GM12878 (cell line): ENCODE measurements at regions not wholly inside any gene's neighbourhood (a gene's known extent, or its start where the extent isn't known, plus 50 kb on each side); places are given as distances from the start of the nearest gene placed in this dataset.

Experiments used
- ATAC-seq: fragments of 200-7000 bp; cut with Tn5 transposase; 3 replicates; pipeline ENCODE4 v1.9.1; 2020; ENCODE audit warnings: mild to moderate bottlenecking, moderate library complexity
- BruUV-seq: library from RNA; stranded (reverse); fragments of 400-500 nt; replicated peaks from 2 replicates; lab custom pipeline; 2021; lab: Mats Ljungman, UMichigan
- CTCF ChIA-PET: fragments of 300-600 bp; sonication (Branson Sonifier 250); formaldehyde crosslinking; extraction: SDS; loops from one replicate; lab custom pipeline; 2021; ENCODE audit warnings: inconsistent platforms; lab: Yijun Ruan, JAX
- POLR2A ChIA-PET: fragments of 350-600 bp; formaldehyde crosslinking; extraction: SDS; loops from one replicate; lab custom pipeline; 2021; ENCODE audit warnings: inconsistent platforms; lab: Charles Lee
- RAD21 ChIA-PET: fragments of 300-600 bp; sonication (Branson Sonifier 250); formaldehyde crosslinking; loops from one replicate; lab custom pipeline; 2023; ENCODE audit warnings: antibody characterized with exemption; ENCODE audit not compliant: unreplicated experiment; lab: Charles Lee
- SMC1A ChIA-PET: fragments of 300-600 bp; sonication (Branson Sonifier 250); formaldehyde crosslinking; loops from one replicate; lab custom pipeline; 2023; ENCODE audit not compliant: unreplicated experiment, uncharacterized antibody; lab: Charles Lee
- DNase-seq: peaks from one replicate; pipeline ENCODE4 v3.0.0-alpha.2; 2011; ENCODE audit warnings: low read depth, low spot score
- FAIRE-seq: peaks from 3 replicates; lab custom pipeline; 2011; peaks lifted over from hg19 to GRCh38; lab: Jason Lieb, UNC
- H2AFZ ChIP-seq: 2 replicates; pipeline ENCODE4 v1.6.0; 2011; ENCODE audit warnings: low read depth, low read length, control low read depth; ENCODE audit not compliant: control insufficient read depth
- H3K27ac ChIP-seq: 2 replicates; pipeline ENCODE4 v1.5.1; 2011; ENCODE audit warnings: control low read depth; ENCODE audit not compliant: control insufficient read depth, insufficient read depth
- H3K27me3 ChIP-seq, 2 experiments: replicated peaks in 1 of 2; 2 replicates each; pipeline versions ENCODE4 v1.6.0 to v1.6.1; 2011; ENCODE audit warnings: low read length in 1 of 2; ENCODE audit not compliant: control insufficient read depth in 2 of 2, insufficient read depth in 2 of 2
- H3K36me3 ChIP-seq, 2 experiments: 2 replicates each; pipeline ENCODE4 v1.5.1; 2011; ENCODE audit warnings: low read length in 1 of 2; ENCODE audit not compliant: control insufficient read depth in 2 of 2, insufficient read depth in 2 of 2
- H3K4me1 ChIP-seq: 2 replicates; pipeline ENCODE4 v1.6.1; 2011; ENCODE audit warnings: mild to moderate bottlenecking, low read length, moderate library complexity, mixed read lengths; ENCODE audit not compliant: control insufficient read depth, insufficient read depth
- H3K4me2 ChIP-seq: 2 replicates; pipeline ENCODE4 v1.6.0; 2011; ENCODE audit warnings: control low read depth; ENCODE audit not compliant: control insufficient read depth, insufficient read depth
- H3K4me3 ChIP-seq: fragments of 200-600 bp; sonication (generic); 2 replicates; pipeline ENCODE4 v1.5.1; 2016
- H3K79me2 ChIP-seq: 2 replicates; pipeline ENCODE4 v1.6.0; 2011; ENCODE audit warnings: low read length; ENCODE audit not compliant: control insufficient read depth, insufficient read depth
- H3K9ac ChIP-seq: 2 replicates; pipeline ENCODE4 v1.8.0; 2011; ENCODE audit warnings: low read length, control low read depth, mixed read lengths; ENCODE audit not compliant: control insufficient read depth, insufficient read depth
- H3K9me3 ChIP-seq: replicated peaks from 3 replicates; pipeline ENCODE4 v1.5.1; 2011; ENCODE audit warnings: mild to moderate bottlenecking, low read length; ENCODE audit not compliant: control insufficient read depth, insufficient read depth
- H4K20me1 ChIP-seq: 2 replicates; pipeline ENCODE4 v1.6.0; 2011; ENCODE audit not compliant: control insufficient read depth, insufficient read depth
- CBFB ChIP-seq: IDR thresholded peaks from 2 replicates; pipeline ENCODE4 v1.6.1; 2016; ENCODE audit warnings: antibody characterized with exemption, low read depth
- CHD2 ChIP-seq: IDR thresholded peaks from 2 replicates; pipeline ENCODE4 v1.6.1; 2011; ENCODE audit warnings: low read depth, low read length, improper control_type of control experiment, borderline replicate concordance
- MYB ChIP-seq: fragments of 150-350 bp; IDR thresholded peaks from 2 replicates; pipeline ENCODE4 v1.6.1; 2014; ENCODE audit warnings: mild to moderate bottlenecking, low read depth, low read length, borderline replicate concordance
- PAX8 ChIP-seq: fragments of 450-650 bp; IDR thresholded peaks from 2 replicates; pipeline ENCODE4 v1.6.1; 2017; ENCODE audit warnings: mild to moderate bottlenecking, moderate library complexity
- RCOR1 ChIP-seq: conservative IDR thresholded peaks from 2 replicates; pipeline ENCODE4 v1.6.1; 2012; ENCODE audit warnings: low read depth, low read length, improper control_type of control experiment
- SUZ12 ChIP-seq: fragments of 200-600 bp; sonication (generic); IDR thresholded peaks from one replicate; pipeline ENCODE4 v1.6.1; 2018; ENCODE audit warnings: antibody characterized with exemption, mild to moderate bottlenecking; ENCODE audit not compliant: unreplicated experiment
- TAF1 ChIP-seq: IDR thresholded peaks from 2 replicates; pipeline ENCODE4 v1.6.1; 2011; ENCODE audit warnings: mild to moderate bottlenecking, low read depth, low read length, borderline replicate concordance
- WGBS: methylation state at CpG from one replicate; pipeline ENCODE4 v1.1.6; 2016; ENCODE audit warnings: low lambda C conversion rate; ENCODE audit not compliant: insufficient replicate concordance, insufficient coverage; ENCODE audit errors: missing lambda C conversion rate; 5-methylcytosine and 5-hydroxymethylcytosine counted together
- in situ Hi-C: fragments of 300-500 bp; cut with MboI; formaldehyde crosslinking; loops from 9 replicates; pipeline ENCODE4 v1.14.3; 2018; ENCODE audit warnings: mixed read lengths
- intact Hi-C: fragments of 100-400 bp; cut with micrococcal nuclease; formaldehyde crosslinking; loops from one replicate; pipeline ENCODE4 v1.14.2; 2022; ENCODE audit not compliant: unreplicated experiment
- TF ChIP-seq, protein P1 (sequence below): IDR thresholded peaks from 2 replicates; pipeline ENCODE4 v1.6.1; 2011; ENCODE audit warnings: borderline replicate concordance, low read depth, mild to moderate bottlenecking, moderate library complexity, mixed read lengths, low read length; ENCODE audit not compliant: insufficient read depth; ENCODE audit errors: extremely low read length
- TF ChIP-seq, protein P2 (sequence below): fragments of 450-650 bp; IDR thresholded peaks from 2 replicates; pipeline ENCODE4 v1.6.1; 2017; ENCODE audit warnings: mild to moderate bottlenecking, moderate library complexity

DNA sequence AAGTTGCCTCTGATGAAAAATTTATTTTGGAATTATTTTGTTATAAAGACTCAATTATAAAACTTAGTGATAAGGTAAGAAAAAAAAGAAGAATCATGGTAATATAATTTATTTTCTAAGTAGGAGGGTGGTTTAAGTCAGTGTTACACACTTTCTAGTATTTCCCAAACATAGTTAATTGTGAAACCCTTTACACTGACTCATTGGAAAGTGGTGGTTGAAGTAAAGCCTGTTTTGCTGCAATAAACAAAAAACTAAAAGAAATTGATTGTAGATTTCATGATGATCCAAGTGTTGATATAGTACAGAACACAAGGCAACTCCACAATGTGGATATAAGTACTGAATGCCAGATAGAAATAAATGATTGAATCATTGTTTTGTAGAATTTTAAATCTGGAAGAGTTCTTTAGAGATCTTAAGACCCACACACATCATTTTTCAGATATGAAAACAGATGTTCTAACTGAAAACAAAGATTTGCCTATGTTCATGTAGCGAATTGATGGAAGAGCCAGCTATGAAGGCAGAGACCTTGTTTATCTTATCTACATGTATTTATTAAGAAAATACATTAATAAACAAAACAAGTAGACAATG is 539.8 kb downstream of the PRELID2 start (continued):
- TF ChIP-seq PAX8, result no peak

DNA sequence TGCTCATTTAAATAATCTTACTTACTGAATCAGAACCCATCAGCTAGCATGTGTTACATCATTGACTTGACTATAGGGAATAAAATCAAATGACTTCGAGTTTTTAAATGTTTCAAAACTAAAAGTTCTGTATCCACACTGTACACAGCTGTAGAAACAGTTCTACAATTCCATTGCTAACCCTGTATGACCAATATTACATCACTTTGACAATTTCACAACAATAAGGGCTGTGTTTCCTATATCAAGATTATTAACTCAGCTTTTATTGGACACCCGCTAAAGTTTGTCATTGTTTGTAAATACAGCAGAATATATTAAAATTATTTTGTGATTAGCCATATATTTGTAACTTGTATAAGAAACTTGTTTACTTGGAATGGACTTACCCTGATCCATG is 540.8 kb downstream of the PRELID2 start:
- DNase-seq (no peak), FAIRE-seq (no peak), ATAC-seq (no peak)
- no TSS peak for BruUV-seq
- no peaks in the 10 kb centered on the region for H3K36me3 ChIP-seq
- no peak overlapping the region for H3K4me3 ChIP-seq
- CTCF ChIA-PET, result no interaction called here
- no peaks in the 10 kb centered on the region for H3K79me2 ChIP-seq
- SMC1A ChIA-PET, result interaction anchor here (1.3 kb wide), 1 partner anchor 10 kb away, joined by 3 read pairs; no protein-coding TSS in a partner anchor
- H3K27ac ChIP-seq, result no peak overlapping the region
- H4K20me1 ChIP-seq, result no peaks in the 10 kb centered on the region
- POLR2A ChIA-PET, result no interaction called here
- in situ Hi-C loops (no loop called here), intact Hi-C loops (no loop called here)
- no peak overlapping the region for H2AFZ ChIP-seq
- RAD21 ChIA-PET, result no interaction called here
- H3K9ac ChIP-seq, result no peak overlapping the region
- no peaks in the 10 kb centered on the region for H3K4me1 ChIP-seq
- no peaks in the 10 kb centered on the region for H3K9me3 ChIP-seq
- H3K4me2 ChIP-seq, result no peak overlapping the region
- no peaks in the 10 kb centered on the region for H3K27me3 ChIP-seq
- no peak for TF ChIP-seq SUZ12
- TF ChIP-seq, protein P1, sequence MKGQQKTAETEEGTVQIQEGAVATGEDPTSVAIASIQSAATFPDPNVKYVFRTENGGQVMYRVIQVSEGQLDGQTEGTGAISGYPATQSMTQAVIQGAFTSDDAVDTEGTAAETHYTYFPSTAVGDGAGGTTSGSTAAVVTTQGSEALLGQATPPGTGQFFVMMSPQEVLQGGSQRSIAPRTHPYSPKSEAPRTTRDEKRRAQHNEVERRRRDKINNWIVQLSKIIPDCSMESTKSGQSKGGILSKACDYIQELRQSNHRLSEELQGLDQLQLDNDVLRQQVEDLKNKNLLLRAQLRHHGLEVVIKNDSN, result no peak
- 53% methylated on average over 2 of the region's 2 CpGs for WGBS

- H3K9ac ChIP-seq, result no peak overlapping the region
- no peak for TF ChIP-seq TAF1
- TF ChIP-seq MYB, result no peak
- TF ChIP-seq, protein P1, result no peak
- TF ChIP-seq, protein P2, sequence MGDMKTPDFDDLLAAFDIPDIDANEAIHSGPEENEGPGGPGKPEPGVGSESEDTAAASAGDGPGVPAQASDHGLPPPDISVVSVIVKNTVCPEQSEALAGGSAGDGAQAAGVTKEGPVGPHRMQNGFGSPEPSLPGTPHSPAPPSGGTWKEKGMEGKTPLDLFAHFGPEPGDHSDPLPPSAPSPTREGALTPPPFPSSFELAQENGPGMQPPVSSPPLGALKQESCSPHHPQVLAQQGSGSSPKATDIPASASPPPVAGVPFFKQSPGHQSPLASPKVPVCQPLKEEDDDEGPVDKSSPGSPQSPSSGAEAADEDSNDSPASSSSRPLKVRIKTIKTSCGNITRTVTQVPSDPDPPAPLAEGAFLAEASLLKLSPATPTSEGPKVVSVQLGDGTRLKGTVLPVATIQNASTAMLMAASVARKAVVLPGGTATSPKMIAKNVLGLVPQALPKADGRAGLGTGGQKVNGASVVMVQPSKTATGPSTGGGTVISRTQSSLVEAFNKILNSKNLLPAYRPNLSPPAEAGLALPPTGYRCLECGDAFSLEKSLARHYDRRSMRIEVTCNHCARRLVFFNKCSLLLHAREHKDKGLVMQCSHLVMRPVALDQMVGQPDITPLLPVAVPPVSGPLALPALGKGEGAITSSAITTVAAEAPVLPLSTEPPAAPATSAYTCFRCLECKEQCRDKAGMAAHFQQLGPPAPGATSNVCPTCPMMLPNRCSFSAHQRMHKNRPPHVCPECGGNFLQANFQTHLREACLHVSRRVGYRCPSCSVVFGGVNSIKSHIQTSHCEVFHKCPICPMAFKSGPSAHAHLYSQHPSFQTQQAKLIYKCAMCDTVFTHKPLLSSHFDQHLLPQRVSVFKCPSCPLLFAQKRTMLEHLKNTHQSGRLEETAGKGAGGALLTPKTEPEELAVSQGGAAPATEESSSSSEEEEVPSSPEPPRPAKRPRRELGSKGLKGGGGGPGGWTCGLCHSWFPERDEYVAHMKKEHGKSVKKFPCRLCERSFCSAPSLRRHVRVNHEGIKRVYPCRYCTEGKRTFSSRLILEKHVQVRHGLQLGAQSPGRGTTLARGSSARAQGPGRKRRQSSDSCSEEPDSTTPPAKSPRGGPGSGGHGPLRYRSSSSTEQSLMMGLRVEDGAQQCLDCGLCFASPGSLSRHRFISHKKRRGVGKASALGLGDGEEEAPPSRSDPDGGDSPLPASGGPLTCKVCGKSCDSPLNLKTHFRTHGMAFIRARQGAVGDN, result no peak
- TF ChIP-seq CHD2, result no peak
- no peak for TF ChIP-seq RCOR1
- no peak for TF ChIP-seq CBFB
- H2AFZ ChIP-seq, result no peak overlapping the region
- ChIA-PET CTCF (no interaction called here), RAD21 (interaction anchor here (1.5 kb wide), 1 partner anchor 9 kb away, joined by 4 read pairs; no protein-coding TSS in a partner anchor), SMC1A (interaction anchor here (0.7 to 1.3 kb wide), 2 partner anchors 10 to 19 kb away, joined by 3 read pairs; no protein-coding TSS in a partner anchor), POLR2A (no interaction called here)
- DNase-seq (no peak), FAIRE-seq (no peak), ATAC-seq (no peak)
- BruUV-seq, result no TSS peak
- intact Hi-C loops, result no loop called here
- H3K4me2 ChIP-seq, result no peak overlapping the region
- WGBS, result 0% methylated on average over 1 of the region's 1 CpG
- in situ Hi-C loops, result no loop called here
- no peaks in the 10 kb centered on the region for H3K27me3 ChIP-seq
- no peaks in the 10 kb centered on the region for H3K79me2 ChIP-seq
- H3K36me3 ChIP-seq, result no peaks in the 10 kb centered on the region
- H4K20me1 ChIP-seq, result no peaks in the 10 kb centered on the region
- no peaks in the 10 kb centered on the region for H3K4me1 ChIP-seq
- H3K27ac ChIP-seq, result no peak overlapping the region
- no peak overlapping the region for H3K4me3 ChIP-seq
- H3K9me3 ChIP-seq, result no peaks in the 10 kb centered on the region
Observed at GRCh38 chr5:145293716-145294115, 541.4 kb downstream of the PRELID2 start.
